HG03469 (cell line): ENCODE measurements at regions not wholly inside any gene's neighbourhood (a gene's known extent, or its start where the extent isn't known, plus 50 kb on each side); places are given as distances from the start of the nearest gene placed in this dataset.

Source experiments
- ATAC-seq: cut with Tn5 transposase; IDR thresholded peaks from one replicate; pipeline ENCODE4 v1.9.1; 2021; ENCODE audit warnings: mild to moderate bottlenecking, moderate library complexity, moderate number of reproducible peaks; ENCODE audit not compliant: unreplicated experiment

DNA sequence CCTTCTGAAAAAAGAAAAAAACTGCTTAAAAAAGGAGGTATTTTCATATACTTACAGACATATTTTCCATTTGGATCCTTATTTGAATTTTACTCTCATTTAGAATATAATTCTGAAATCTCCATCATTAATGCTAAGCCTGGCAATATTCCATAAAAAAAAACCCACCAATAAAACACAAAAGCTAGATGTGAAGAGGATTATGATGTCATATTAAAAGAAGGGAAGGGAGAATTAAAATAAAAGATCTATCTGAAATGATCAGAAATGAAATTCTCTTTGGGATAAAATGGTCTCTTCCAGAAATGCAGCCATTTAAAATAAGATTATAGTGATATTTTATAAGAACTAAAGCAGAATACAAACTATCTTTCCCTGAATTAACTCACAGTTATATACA lies 206.7 kb upstream of the CAMK1G start:
- no peak for ATAC-seq

DNA sequence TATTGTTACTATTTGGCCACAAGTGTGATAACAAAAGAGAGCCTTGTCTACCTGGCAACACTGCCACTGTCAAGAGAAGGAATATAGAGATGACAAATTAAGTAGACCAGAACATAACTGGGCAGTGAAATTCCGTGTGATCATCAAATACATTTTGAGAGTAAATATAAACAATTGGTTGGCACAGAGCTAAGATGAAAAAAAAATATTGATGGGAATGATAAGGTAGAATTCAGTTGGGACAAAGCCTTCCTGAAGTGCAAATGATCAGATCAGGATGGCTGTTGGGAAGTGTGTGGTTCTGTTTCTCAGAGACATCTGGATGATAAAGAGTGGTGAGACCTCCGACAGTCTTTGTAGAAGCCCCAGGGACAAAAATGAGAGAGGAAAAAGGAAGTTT lies 205.5 kb upstream of the CAMK1G start:
- ATAC-seq: no peak

GRCh38 chr1:209379280-209379679 lies 204.2 kb upstream of the CAMK1G start:
- no peak for ATAC-seq

GRCh38 chr1:209380420-209380819 lies 203.1 kb upstream of the CAMK1G start:
- no peak for ATAC-seq

DNA sequence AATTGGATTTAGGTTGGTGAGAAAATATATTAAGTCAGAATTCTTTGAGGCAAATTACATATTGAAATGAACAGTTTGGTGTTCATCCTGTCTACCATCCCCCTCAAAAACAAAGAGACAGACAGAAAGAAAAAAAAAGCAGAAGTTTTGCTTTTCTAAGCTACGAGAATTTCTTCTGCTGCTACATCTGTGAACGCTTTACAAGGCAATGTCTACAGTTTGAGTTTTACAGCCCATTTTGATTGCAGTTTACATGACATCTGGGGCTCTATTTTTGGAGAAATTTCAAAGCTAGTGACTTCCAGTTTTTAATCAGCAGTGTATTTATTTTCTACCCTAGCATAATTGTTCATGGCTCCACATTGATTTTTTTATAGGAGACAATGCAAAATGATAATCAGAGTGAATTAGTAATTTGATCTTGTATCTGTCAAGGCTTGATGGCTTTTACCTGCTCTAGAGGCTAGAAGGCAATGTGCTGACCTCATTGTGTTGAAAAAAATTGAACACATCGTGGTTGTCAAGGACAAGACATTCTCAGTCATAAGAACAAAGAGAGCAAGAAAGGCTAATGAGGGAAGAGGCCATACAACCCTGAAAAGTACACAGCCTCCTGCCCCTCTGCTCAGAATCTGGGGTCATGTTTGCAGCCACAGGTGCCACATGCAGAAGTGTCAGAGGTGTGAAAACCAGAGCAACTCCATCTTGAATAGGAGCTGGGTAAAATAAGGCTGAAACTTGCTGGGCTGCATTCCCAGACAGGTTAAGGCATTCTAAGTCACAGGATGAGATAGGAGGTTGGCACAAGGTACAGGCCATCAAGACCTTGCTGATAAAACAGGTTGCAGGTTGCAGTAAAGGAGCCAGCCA lies 201.0 kb upstream of the CAMK1G start:
- ATAC-seq: no peak

GRCh38 chr1:209383422-209383821 lies 200.1 kb upstream of the CAMK1G start:
- no peak for ATAC-seq

GRCh38 chr1:209383907-209384709 lies 199.4 kb upstream of the CAMK1G start:
- ATAC-seq: no peak

- ATAC-seq: no peak
Measured at GRCh38 chr1:209384710-209385550, 198.6 kb upstream of the CAMK1G start.

DNA sequence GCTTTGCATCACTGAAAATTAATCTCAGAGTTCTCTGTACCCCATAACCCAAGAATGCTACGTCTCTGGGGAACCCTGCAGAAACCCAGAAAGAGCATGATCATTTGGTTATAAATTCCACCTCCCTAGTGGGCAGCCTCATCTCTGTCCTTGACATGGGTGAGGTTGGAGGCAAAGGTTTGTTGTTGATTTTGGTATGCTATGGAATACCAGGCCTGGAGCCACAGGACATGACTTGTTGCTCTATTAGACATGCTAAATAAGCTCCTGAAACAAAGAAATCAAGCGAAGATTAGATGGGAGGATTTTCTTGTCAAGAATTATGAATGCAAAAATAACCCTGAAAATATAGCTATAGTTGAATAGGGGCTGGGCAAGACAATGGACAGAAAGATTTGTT lies 197.4 kb upstream of the CAMK1G start:
- no peak for ATAC-seq

- ATAC-seq: no peak
Measured at GRCh38 chr1:209387271-209387968, 196.1 kb upstream of the CAMK1G start.

DNA sequence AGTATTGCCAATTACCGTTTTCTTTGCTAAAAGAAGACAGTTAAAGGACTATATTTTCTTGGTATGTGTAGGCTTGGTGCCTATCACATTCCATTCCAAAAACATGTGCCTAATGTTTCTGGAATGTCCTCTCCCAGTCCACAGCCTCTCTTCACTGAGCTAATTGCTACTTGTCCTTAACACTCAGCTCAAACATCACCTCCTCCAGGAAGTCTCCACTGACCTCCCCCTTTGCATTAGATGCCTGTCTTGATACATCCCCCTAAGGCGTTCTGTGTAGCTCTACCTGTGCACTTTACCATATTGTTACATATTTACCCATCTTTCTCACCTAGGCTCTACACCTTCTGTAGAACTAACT lies 195.6 kb upstream of the CAMK1G start:
- no peak for ATAC-seq

GRCh38 chr1:209388358-209388757 lies 195.2 kb upstream of the CAMK1G start:
- ATAC-seq: no peak

DNA sequence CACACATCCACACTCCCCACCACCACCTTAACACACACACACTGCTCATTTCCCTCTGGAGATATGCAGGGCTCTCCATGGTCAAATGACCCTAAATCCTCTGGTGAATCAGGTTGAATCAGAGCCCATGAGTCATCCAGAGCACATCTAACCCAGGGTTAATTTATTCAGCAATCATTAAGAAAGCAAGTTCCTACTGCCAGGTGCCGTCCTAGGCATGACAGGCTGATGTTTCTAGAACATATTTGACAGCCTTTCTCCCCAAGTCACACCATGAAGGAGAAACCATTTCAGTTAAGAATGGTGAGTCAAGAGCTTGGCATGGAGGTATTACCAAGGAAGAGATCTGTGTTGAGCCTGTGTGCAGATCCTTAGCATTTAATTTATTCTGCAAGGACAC lies 194.3 kb upstream of the CAMK1G start:
- ATAC-seq: no peak

DNA sequence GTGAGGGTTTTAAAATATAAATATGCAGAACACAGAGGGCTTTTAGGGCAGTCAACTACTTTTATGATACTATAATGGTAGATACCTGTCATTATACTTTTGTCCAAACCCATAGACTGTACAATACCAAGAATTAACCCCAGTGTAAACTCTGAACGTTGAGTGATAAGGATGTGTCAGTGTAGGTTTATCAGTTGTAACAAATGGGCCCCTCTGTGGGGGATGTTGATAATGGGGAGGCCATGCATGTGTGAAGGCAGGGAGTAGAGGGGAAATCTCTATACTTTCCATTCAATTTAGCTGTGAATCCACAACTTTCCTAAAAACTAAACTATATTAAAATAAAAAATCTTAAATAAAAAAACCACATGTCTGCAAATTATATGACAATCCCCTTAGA lies 193.5 kb upstream of the CAMK1G start:
- no peak for ATAC-seq

GRCh38 chr1:209390764-209391163 lies 192.8 kb upstream of the CAMK1G start:
- ATAC-seq: no peak

DNA sequence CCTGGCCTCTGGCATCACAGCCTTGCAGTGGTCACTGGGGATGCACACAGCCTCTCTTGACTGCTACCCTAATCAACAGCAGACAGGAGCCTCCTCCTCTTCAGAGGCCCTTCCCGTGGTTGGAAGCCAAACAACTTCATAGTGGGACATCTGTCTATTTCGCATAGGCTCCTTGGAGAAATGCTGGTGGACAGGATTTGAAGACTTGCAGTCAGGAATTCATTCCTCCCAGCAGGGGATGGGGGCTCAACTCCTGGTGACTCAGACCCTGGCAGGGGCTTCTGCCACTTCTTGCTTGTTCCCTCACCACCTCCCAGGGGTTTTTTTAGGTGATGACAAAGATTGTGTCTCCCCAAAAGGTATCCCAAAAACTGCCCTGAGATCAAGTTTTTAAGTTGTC lies 191.7 kb upstream of the CAMK1G start:
- no peak for ATAC-seq

- no peak for ATAC-seq
Measured at GRCh38 chr1:209395169-209395568, 188.3 kb upstream of the CAMK1G start.

DNA sequence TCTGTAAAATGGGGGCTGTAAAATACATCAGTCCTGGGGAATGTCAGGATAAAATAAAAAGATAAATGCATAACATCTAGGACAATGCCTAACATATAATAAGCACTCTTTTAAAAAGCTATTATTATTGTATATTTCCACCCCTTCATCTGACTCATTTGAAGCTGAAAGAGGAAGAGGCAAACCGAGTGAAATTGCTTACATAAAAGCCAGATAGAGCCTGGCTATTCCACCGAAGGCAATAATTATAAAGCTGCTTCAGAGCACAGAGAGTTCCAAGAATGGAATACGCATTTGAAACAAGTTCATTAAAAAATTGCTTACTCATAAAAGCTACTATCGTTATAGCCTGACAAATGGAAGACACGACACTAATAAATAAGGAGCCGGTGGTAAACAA lies 186.1 kb upstream of the CAMK1G start:
- ATAC-seq: no peak

- no peak for ATAC-seq
Measured at GRCh38 chr1:209397910-209398309, 185.6 kb upstream of the CAMK1G start.

DNA sequence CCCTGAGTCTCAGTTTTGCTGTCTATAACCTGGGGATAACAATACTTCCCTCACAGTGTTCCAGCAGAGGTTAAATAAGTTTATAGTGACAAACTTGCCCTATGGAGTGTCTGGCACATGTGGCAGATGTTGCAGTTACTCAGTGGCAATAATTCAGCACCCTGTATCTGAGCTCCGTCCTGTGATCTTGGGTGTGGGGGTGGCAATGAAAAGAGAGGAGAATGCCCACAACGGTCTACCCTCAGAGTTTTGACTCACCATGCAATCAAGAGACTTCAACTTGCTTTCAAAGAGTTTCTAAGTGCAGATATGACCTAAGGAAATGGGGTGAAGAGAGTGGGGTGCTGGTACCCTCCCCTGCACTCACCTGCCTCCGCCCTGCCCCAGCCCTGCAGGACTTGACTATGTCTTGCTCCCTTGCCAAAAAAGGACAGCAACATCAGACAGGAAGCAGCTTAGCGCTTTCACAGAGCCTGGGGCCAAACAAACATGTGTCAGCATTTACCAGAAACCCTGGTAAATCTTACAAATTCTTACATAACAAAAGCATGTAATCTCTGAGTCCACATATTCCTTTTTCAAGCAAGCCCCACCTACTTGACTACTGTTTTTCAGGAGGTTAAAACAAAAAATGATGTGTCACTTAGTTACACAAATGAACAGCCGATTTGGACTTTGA lies 185.1 kb upstream of the CAMK1G start:
- ATAC-seq: no peak
